ENCODE measurements at regions not wholly inside any gene's neighbourhood (a gene's known extent, or its start where the extent isn't known, plus 50 kb on each side); places are given as distances from the start of the nearest gene placed in this dataset.

GRCh38 chr1:87816646-87817045 is 488.0 kb downstream of the LMO4 start:
- no peak for DNase-seq (ENCODE audit: low spot score)

GRCh38 chr1:87820668-87821334 is 492.1 kb downstream of the LMO4 start:
- no peak for DNase-seq (ENCODE audit: low spot score)

- no peak for DNase-seq (ENCODE audit: low spot score)
Observed at GRCh38 chr1:87821335-87821697, 492.6 kb downstream of the LMO4 start.

- peak; percentile 46 for DNase-seq (ENCODE audit: low spot score)
Observed at GRCh38 chr1:87826681-87827251, 498.1 kb downstream of the LMO4 start.

- DNase-seq (ENCODE audit: low spot score) = no peak
Observed at GRCh38 chr1:87829360-87829759, 500.7 kb downstream of the LMO4 start.

- DNase-seq (ENCODE audit: low spot score) = no peak
Observed at GRCh38 chr1:87830432-87830978, 501.8 kb downstream of the LMO4 start.

- no peak for DNase-seq (ENCODE audit: low spot score)
Observed at GRCh38 chr1:87833166-87833565, 504.5 kb downstream of the LMO4 start.

- DNase-seq (ENCODE audit: low spot score) = no peak
Observed at GRCh38 chr1:87834151-87834550, 505.5 kb downstream of the LMO4 start.

GRCh38 chr1:87834941-87835340 is 506.3 kb downstream of the LMO4 start:
- no peak for DNase-seq (ENCODE audit: low spot score)

GRCh38 chr1:87840767-87841166 is 512.1 kb downstream of the LMO4 start:
- no peak for DNase-seq (ENCODE audit: low spot score)

GRCh38 chr1:87841332-87841731 is 512.7 kb downstream of the LMO4 start:
- DNase-seq (ENCODE audit: low spot score) = no peak

GRCh38 chr1:87842156-87842555 is 513.5 kb downstream of the LMO4 start:
- DNase-seq (ENCODE audit: low spot score) = no peak

GRCh38 chr1:87844251-87844650 is 515.6 kb downstream of the LMO4 start:
- no peak for DNase-seq (ENCODE audit: low spot score)

- DNase-seq (ENCODE audit: low spot score) = no peak
Observed at GRCh38 chr1:87851490-87851889, 522.8 kb downstream of the LMO4 start.

GRCh38 chr1:87852410-87853161 is 523.9 kb downstream of the LMO4 start:
- no peak for DNase-seq (ENCODE audit: low spot score)

GRCh38 chr1:87853576-87854351 is 525.1 kb downstream of the LMO4 start:
- DNase-seq (ENCODE audit: low spot score) = no peak

GRCh38 chr1:87863317-87863716 is 534.6 kb downstream of the LMO4 start:
- no peak for DNase-seq (ENCODE audit: low spot score)

GRCh38 chr1:87864676-87865075 is 536.0 kb downstream of the LMO4 start:
- DNase-seq (ENCODE audit: low spot score) = no peak

GRCh38 chr1:87866416-87866815 is 537.7 kb downstream of the LMO4 start:
- DNase-seq (ENCODE audit: low spot score) = no peak

- no peak for DNase-seq (ENCODE audit: low spot score)
Observed at GRCh38 chr1:87867626-87868025, 538.9 kb downstream of the LMO4 start.

GRCh38 chr1:87869567-87869966 is 540.9 kb downstream of the LMO4 start:
- DNase-seq (ENCODE audit: low spot score) = no peak

GRCh38 chr1:87872189-87872588 is 543.5 kb downstream of the LMO4 start:
- DNase-seq (ENCODE audit: low spot score) = no peak

All from mucosa of gallbladder (tissue), 1 donor.